T-helper 1 cell treated with Interleukin-12 subunit alpha and Interleukin-12 subunit beta and Interleukin-4 antibody, amounts not matched to agents 30 ng/mL and 1 ng/mL, for 36 hours (primary cell): ENCODE measurements at regions not wholly inside any gene's neighbourhood (a gene's known extent, or its start where the extent isn't known, plus 50 kb on each side); places are given as distances from the start of the nearest gene placed in this dataset.

Experiments used
- intact Hi-C: fragments of 100-400 bp; cut with micrococcal nuclease; formaldehyde crosslinking; loops from one replicate; pipeline ENCODE4 v1.15.1; 2024

DNA sequence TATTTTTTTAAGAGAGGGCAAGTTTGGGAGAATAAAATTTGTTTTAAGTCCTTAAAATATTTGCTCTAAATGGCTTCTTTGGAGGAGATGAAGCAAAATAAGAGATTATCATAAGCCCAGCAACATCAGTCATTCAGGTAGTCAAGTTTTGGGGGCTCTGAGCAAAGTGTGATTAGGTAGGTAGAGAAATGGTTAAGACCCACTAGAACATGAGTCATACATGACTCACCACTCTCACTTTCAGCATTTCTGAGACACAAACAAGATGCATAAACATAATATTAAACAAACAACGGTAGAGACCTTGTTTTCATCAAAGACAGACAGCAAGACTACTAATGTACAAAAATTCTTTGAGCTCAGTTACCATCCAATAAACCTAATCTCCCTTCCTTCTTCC is 272.2 kb downstream of the LMO4 start:
- intact Hi-C loops: no loop called here

DNA sequence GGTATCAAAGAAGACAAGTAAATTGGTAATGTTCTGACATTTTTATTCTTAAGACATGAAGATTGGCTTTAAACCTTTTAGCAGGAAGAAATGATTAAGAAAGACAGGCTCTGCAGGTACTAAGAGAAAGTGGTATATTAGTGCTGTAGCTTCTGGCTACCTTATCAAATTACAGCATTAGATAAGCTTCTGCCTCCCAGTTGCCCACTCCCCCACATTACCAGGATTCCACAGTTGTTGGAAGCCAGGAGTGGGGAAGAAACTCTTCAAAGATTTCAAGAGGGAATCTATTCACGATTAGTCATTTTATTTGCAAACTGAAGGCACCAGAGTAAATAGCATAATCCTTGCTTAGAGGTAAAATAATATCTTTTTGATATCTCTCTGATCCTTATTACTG is 274.9 kb downstream of the LMO4 start:
- intact Hi-C loops: no loop called here

DNA sequence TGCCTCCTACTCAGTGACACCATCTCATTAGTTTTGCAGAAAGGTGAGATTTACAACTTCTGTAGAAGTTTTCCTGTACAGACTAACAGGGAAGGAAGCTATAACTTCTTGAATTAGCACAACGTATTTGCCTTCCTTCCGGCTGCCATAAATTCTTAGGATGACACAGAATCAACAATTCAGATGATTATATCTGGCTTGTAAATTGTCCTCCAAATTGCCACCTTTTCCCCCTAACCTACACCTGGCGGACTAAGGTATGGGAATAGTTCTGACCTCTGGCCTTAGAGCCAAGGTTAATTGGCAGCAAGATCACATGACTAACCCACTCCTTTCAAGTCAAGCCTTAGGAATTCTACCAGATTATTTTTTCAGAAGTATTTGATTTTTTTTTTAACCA is 284.3 kb downstream of the LMO4 start:
- intact Hi-C loops: no loop called here

DNA sequence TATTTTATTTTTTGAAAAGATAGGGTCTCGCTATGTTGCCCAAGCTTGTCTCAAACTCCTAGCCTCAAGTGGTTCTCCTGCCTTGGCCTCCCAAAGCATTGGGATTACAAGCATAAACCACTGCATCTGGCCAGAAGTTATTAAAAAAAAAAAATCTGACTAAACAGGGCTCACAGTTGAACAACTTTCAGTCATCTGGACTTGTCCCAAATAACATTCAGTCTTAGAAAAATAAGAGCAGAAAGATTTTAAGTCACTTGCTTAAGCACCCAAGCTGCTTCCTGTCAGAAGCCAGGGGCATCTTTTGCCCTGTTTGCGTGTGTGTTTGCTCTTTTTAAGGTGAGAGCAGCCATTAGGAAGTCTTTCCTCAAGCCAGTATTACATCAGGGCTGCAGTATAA is 286.8 kb downstream of the LMO4 start:
- intact Hi-C loops: no loop called here

DNA sequence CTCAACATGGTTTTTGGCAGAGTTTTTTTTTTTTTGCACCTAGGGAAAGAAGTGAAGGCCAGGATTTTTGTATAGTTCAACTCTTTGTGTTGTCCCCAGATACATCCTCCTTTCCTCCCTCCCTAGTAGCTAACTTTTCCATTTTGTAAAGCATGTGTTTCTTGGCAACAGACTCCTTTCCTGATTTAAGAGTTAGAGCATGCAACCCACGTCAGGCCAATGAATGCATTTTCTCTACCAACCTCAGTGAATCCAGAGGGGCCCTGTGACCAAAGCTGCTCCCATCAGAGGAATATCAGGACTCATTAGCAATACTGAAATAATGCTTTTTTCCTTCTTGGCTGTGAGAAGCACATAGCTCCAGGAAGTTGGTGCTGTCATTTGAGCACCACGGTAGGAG is 287.2 kb downstream of the LMO4 start:
- intact Hi-C loops: no loop called here

DNA sequence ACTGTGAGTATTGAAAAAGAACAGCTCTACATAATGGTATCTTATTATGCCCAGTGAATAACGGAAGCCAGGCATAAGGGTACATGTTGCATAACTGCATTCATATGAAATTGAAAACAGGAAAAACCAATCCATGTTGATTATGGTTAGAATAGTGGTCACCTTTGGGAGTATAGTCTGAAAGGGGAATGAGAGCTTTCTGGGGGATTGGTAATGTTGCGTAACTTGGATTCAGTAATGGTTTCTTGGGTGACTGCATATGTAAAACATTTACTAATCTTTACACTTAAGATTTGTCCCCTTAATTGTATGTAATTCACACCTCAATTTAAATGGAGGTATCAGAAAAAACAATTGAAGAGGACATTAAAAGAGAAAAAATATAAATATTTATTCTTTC is 292.1 kb downstream of the LMO4 start:
- intact Hi-C loops: no loop called here

DNA sequence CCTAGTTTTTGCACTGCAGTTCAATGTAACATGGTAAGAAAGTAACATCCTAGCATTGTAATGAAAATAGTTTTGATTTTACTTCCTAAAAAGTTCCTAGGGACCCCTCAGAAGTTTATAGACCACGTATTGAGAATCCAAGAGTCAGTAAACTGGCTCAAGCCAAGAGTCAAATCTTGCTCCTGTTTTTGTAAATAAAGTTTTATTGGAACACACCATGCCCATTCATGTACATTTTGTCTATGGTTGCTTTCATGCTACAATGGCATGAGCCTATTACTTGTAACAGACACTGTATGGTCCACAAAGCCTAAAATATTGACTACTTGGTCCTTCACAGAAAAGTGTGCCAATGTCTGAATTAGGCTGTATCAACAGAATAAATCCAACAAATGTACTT is 301.0 kb downstream of the LMO4 start:
- intact Hi-C loops: no loop called here

DNA sequence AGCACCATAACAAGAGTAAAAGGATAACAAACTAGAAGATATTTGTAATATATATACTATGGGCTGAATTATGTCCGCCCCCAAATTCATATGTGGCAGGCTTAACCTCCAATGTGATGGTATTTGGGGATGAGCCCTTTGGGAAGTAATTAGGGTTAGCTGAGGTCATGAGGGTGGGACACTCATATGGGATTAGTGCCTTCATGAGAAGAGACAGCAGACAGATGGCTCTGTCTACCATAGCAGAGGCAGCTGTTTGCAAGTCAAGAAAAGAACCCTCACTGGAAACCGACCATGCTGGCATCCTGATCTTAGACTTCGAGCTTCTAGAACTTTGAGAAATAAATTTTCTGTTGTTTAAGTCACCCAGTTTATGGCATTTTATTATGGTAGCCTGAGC is 303.6 kb downstream of the LMO4 start:
- intact Hi-C loops: no loop called here

DNA sequence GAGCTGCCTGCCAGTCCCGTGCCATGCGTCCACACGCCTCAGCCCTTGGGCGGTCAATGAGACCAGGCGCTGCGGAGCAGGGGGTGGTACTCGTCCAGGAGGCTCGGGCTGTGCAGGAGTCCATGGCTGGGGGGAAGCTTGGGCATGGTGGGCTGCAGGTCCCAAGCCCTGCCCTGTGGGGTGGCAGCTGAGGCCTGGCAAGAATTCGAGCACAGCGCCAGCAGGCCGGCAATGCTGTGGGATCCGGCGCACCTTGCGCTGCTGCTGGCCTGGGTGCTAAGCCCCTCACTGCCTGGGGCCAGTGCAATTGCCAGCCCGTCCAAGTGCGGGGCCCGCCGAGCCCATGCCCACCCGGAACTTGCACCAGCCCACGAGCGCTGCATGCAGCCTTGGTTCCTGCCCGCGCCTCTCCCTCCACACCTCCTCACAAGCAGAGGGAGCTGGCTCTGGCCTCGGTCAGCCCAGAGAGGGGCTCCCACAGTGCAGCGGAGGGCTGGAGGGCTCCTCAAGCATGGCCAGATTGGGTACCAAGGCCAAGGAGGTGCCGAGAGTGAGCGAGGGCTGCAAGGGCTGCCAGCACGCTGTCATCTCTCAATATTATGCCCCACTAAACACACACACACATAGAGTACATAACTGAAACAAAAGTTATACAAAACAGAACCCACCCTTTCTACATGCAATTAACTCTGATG is 307.7 kb downstream of the LMO4 start:
- intact Hi-C loops: no loop called here

DNA sequence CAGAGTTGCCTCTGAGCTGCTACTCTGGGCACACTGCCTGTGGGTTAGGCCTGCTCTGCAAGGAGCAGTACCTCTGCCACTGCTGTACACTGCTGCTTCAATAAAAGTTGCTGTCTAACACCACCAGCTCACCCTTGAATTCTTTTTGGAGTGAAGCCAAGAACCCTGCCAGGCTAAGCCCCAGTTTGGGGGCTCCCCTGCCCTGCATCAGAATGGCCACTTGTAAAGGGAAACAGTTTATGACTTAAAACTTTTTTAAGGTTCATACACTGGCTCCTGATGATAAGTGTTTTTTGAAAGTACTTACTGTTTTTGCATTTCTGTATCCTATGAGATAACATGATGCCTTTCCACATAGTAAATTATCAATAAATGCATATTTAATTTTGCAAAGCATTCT is 310.0 kb downstream of the LMO4 start:
- intact Hi-C loops: no loop called here

DNA sequence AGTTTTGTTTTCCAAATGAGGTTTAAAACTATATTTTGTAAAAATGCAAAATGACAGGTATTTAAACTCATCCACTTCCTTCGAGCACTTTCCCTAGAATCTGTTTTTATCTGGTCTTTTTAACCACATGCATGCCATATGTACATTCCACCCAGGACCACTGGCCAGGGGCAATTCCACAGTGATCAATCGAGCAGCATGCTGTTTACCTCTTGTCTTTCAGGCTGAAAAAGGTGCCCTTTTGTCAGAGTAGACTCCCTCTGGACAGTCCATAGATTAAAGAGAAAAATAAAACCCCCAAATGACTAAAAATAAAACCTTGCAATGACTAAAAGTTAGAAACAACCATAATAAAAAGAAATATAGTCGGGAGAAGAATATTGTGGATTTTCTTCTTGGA is 313.3 kb downstream of the LMO4 start:
- intact Hi-C loops: no loop called here

DNA sequence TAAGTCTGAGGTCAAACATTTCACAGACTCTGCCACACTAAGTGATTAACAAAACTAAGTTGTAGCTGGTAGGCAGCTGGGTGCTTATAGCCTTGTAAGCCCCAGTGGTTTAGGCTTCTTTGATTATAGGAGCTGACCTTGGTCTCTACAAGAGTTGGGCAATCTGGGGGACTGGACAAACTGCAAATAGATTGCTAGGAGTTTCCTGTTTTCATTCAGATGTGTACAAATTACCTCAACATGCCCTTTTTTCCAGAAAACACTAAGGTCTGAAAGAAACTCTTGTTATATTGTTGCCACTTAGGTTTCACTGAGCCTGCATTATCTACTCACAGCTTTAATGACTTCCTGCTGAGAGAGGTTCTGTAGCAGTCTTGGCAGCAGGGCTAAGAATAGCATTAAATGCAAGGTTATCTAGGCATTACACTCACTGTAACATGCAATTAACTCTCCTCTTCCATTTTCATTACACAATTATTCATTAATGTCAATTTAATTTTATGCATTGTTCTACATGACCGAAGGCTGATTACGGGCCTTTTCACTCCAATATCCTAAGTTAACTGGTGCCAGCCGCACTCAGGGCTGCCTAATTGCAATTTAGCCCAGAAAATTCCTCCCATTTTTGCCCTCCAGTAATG is 314.0 kb downstream of the LMO4 start:
- intact Hi-C loops: no loop called here

DNA sequence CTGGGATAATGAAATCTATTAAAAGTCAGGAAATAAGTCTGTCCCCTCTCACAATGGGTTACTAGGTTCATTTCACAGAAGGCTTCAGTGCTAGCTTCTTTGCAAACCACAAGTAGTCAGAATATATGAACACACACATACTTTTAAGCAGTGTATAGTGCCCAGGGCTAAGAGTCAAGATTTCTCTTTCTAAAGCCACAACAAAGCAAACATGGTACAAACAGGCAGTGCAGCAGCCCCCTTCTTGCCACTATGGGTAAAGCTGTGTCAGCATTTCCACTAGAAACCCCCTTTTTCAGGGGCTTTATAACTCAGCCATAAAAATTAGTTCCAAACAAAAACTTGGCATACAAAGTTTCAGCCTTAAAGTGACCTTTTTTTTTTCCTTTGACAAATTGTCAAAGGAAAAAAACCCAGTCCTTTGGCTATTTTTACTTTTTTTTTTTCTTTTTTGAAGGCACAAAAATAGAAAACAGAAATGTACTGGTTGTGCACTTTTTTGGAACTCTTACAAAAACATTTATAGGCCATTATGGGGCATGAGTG is 315.4 kb downstream of the LMO4 start:
- intact Hi-C loops: no loop called here

DNA sequence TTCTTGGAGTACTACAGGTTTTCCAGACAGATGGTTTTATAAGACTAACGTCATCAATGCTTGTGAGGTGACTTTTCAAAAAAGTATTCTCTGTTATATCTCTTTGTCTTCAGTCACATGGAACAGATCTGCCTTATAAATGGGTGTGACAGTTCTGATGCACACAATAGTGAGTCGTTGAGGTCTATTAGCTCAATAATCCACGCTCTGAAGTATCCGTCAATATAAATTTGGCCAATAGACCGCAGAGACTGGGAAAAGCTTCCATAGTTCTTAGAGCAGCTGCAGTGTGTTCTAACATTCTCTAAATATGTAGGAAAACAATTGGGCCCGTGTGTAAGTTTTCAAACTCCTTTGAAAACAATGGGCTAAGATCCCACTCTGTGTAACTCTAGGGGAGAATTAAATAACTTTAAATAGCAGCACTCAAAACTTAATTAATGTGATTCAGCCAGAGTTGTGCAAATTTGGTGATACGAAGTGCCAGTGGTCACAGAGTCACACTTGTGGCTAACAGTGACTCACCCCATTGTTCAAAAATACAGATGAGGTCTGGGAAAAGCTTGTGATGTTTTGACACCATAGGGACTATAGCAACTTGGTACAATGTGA is 316.0 kb downstream of the LMO4 start:
- intact Hi-C loops: no loop called here

DNA sequence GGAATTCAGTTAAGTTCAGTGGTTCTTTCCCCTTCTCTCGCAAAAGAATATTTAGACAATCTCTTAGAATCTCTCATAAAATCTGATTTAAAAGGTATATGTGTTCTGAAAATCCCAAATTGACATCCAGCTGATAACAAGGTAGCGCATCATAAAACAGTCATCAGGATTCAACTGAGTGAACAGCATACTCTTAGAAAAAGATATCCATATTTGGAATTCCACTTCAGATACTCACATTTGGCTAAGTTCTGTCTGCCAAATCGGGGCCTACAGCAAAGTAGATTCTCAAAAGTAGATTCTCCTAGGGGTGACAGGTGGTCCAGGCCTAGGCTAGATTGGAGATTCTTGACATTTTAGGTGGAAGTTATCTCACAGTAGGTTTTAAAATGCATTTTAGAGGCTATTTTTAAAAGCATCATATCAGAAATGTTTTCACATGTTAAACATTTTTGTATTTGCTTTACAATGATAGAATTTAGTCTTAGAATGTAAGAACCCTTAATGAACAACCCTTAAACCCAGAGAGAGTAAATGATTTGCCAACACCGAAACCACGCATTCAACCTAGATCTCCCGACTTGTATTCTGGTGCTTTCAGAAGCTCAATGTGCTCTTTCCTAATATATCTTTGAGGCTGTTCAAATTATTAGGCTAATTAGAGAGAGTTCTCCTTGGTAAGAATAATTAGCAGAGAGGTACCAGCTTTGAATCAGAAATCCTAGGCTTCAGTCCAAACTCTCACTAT is 318.9 kb downstream of the LMO4 start:
- intact Hi-C loops: no loop called here

DNA sequence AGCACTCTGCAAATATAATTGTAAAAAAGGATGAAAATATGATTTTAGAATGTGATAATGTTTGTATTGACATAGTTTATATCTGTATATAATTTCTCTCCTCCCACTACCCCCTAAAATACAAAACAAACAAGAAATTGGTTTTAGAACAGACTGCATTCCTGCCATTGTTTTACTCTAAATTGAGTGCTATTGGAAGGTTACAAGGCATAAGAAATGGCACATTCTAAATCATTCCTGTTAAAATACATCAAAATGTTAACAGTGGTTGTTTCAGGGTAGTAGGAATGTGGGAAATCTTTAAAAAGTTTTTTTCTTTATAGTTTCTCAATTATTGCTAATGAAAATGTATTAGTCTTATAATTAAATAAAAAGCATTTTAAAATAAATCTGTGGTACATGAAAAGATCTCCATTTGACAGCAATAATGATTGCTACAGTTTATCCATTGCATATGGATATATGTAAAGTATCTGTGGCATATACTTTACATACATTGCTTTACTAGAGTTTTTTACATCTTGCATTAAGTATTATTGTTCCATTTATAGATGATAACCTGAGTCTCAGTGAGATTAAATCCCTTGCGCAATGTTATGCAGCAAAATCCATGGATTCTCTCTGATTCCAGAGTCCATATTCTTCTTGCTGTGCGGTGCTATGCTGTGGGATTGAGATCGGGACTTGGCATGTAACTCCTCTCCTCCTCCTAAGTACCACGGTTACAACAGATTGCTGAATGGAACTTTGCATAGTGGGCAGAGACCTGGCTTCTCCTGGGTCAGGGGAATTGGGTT is 319.8 kb downstream of the LMO4 start:
- intact Hi-C loops: no loop called here

DNA sequence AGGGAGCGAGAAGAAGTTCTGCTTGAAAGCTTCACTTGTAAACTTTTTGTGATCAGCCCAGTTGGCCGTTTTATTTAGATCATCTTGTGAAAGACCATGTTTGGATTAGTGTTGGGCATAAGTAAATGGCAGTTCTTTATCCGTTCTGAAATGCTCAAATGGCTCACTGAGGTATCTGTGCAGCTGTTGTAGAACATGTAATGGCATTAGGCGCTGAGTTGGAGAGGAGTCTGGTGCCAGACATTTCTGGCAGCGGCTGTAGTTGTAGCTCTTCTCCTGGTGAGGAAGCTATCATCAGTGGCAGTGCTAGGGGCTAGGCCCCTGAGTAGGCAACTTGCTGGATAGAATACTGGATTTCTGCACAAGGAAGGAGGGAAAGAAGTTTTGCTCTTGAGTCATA is 321.6 kb downstream of the LMO4 start:
- intact Hi-C loops: no loop called here

DNA sequence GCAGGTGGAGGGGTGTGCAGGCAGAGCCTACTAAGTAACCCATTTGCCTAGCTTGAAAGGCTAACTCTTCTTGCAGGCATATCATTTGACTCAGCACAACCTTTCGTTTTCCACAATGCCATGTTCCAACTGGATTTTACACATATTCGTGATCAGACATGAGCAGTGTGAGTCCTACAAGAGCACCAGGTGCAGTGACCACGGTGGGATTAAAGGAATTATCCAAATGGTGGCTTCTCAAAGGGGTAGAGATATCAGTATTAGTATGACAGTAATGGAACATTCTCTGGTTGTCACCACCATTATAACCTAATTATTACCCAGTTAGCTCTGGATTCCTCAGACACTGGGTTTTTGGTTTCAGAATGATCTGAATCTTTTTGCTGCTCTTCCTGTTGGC is 323.5 kb downstream of the LMO4 start:
- intact Hi-C loops: no loop called here

DNA sequence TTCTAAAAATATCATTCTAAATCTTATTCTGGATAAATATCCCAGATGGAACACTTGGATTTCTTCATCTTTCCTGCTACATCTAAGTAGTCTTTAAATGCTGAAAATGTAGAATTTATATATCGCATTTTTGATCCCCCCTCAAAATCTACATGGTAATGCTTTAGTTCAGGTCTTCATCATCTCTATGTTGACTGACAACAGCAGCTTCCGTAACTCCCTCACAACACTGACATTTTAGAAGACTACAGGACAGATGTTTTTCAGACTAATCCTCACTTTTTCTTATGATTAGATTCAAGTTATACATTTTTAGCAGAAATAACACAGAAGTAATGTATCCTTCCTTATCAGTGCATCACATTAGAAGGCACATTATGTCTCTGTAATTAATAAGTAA is 336.5 kb downstream of the LMO4 start:
- intact Hi-C loops: no loop called here

DNA sequence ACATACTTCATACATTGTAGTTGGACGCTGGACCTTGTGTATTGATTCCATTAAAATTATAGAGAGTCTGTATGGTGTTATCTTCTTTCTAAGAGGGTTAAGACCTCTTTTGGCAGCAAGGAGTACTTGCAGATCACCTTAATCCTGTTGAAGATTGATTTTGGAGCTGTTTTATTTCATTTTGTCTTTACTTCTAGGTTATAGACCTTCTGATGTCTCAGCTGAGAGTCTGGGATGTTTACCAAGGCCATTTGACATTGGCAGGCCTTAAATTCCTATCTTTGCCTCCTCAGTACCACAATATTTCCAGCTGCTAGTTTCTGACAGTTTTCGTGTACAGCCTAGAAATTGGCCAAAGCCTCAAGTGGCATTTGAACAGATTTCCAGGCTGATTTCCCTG is 338.0 kb downstream of the LMO4 start:
- intact Hi-C loops: no loop called here

DNA sequence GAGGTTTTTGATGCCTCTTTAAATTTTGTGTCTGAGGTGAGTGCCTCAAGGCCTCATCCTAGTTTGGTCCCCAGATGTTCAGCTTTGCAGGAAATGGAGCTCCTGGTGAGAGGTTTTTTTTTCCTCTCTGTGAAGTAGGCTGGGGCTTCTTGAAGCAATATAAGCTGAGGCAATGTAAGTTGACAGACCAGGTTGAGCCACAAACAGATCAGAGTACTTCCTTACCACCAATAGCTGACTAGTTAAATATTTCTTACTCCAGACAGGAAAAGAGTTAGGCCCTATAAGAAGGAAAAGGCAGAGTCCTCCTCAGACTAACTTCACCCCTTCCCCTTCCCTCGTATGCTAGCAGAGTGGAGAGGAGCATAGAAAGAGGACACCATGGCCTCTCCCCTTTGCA is 341.0 kb downstream of the LMO4 start:
- intact Hi-C loops: no loop called here
